Ectodermal cell (in vitro differentiated cells): ENCODE measurements at regions not wholly inside any gene's neighbourhood (a gene's known extent, or its start where the extent isn't known, plus 50 kb on each side); places are given as distances from the start of the nearest gene placed in this dataset.
"Not testable (repeated sequence)": the region's sequence is repeated elsewhere in the genome, so short reads cannot be mapped to it uniquely, and the experiment has no call there.

Source experiments
- H3K27ac ChIP-seq: 2 replicates; pipeline ENCODE4 v1.7.0; 2013; ENCODE audit warnings: mild to moderate bottlenecking, low read depth, low read length; ENCODE audit not compliant: insufficient read depth, poor library complexity, severe bottlenecking
- H3K27me3 ChIP-seq: 2 replicates; pipeline ENCODE4 v1.7.0; 2013; ENCODE audit warnings: mild to moderate bottlenecking, low read length; ENCODE audit not compliant: insufficient read depth, control insufficient read depth, poor library complexity, severe bottlenecking
- H3K36me3 ChIP-seq: one replicate; pipeline ENCODE4 v1.7.0; 2013; ENCODE audit warnings: low read length; ENCODE audit not compliant: control insufficient read depth, insufficient read depth
- H3K4me1 ChIP-seq: one replicate; pipeline ENCODE4 v1.7.0; 2013; ENCODE audit warnings: low read length; ENCODE audit not compliant: control insufficient read depth, insufficient read depth
- H3K4me3 ChIP-seq: 2 replicates; pipeline ENCODE4 v1.7.0; 2013; ENCODE audit warnings: low read depth, low read length, control low read depth; ENCODE audit not compliant: insufficient read depth
- H3K9me3 ChIP-seq: 2 replicates; pipeline ENCODE4 v1.7.0; 2013; ENCODE audit warnings: mild to moderate bottlenecking, low read length, moderate library complexity; ENCODE audit not compliant: control insufficient read depth
- WGBS, 2 experiments: methylation state at CpG; one replicate each; pipeline ENCODE4 v1.1.7; 2013; ENCODE audit warnings: missing lambda C conversion rate in 2 of 2; 5-methylcytosine and 5-hydroxymethylcytosine counted together

- Histone ChIP-seq H3K27ac (no peak overlapping the region), H3K4me3 (no peak overlapping the region), H3K27me3 (no peaks in the 10 kb centered on the region), H3K9me3 (peaks cover 2% of the 10 kb centered on the region), H3K4me1 (no peaks in the 10 kb centered on the region), H3K36me3 (no peaks in the 10 kb centered on the region)
- WGBS, 2 experiments, result 93% methylated on average over 8 of the region's 8 CpGs
Measured at GRCh38 chr22:26933105-26933590, 275.8 kb downstream of the MIAT start.

GRCh38 chr22:26937213-26937612, 279.8 kb downstream of the MIAT start:
- no peak overlapping the region for H3K4me3 ChIP-seq
- WGBS, 2 experiments, result 97 to 100% methylated on average over 2 to 4 of the region's 5 CpGs
- peaks cover 2% of the 10 kb centered on the region for H3K9me3 ChIP-seq
- H3K36me3 ChIP-seq, result no peaks in the 10 kb centered on the region
- H3K27ac ChIP-seq, result no peak overlapping the region
- peaks cover 8% of the 10 kb centered on the region for H3K4me1 ChIP-seq
- H3K27me3 ChIP-seq, result no peaks in the 10 kb centered on the region

- 81 to 85% methylated on average over 5 of the region's 5 CpGs for WGBS, 2 experiments
Measured at GRCh38 chr22:26939466-26939865, 282.1 kb downstream of the MIAT start.

GRCh38 chr22:26941896-26942636, 284.7 kb downstream of the MIAT start:
- no peaks in the 10 kb centered on the region for H3K36me3 ChIP-seq
- peak overlapping the region; percentile 41 for H3K27ac ChIP-seq
- no peak overlapping the region for H3K4me3 ChIP-seq
- 48 to 49% methylated on average over 14 of the region's 14 CpGs for WGBS, 2 experiments
- H3K27me3 ChIP-seq, result no peaks in the 10 kb centered on the region
- peaks cover 2% of the 10 kb centered on the region for H3K9me3 ChIP-seq
- peaks cover 21% of the 10 kb centered on the region for H3K4me1 ChIP-seq

More at GRCh38 chr22:26939466-26939865, 282.1 kb downstream of the MIAT start:
- Histone ChIP-seq H3K27me3 (no peaks in the 10 kb centered on the region), H3K9me3 (peaks cover 2% of the 10 kb centered on the region), H3K4me3 (no peak overlapping the region), H3K36me3 (no peaks in the 10 kb centered on the region), H3K27ac (no peak overlapping the region), H3K4me1 (peaks cover 21% of the 10 kb centered on the region)

GRCh38 chr22:26942637-26942957, 285.2 kb downstream of the MIAT start:
- no peaks in the 10 kb centered on the region for H3K27me3 ChIP-seq
- H3K36me3 ChIP-seq, result no peaks in the 10 kb centered on the region
- H3K27ac ChIP-seq, result peak overlapping the region; percentile 41
- peaks cover 21% of the 10 kb centered on the region for H3K4me1 ChIP-seq
- no peak overlapping the region for H3K4me3 ChIP-seq
- H3K9me3 ChIP-seq, result peaks cover 2% of the 10 kb centered on the region
- WGBS, 2 experiments, result 78 to 81% methylated on average over 4 of the region's 4 CpGs

GRCh38 chr22:26945565-26945964, 288.2 kb downstream of the MIAT start:
- H3K27ac ChIP-seq, result no peak overlapping the region
- 86 to 100% methylated on average over 1 of the region's 1 CpG for WGBS, 2 experiments
- H3K27me3 ChIP-seq, result no peaks in the 10 kb centered on the region
- H3K4me3 ChIP-seq, result no peak overlapping the region
- peaks cover 21% of the 10 kb centered on the region for H3K4me1 ChIP-seq
- H3K36me3 ChIP-seq, result no peaks in the 10 kb centered on the region
- no peaks in the 10 kb centered on the region for H3K9me3 ChIP-seq

- Histone ChIP-seq H3K36me3 (no peaks in the 10 kb centered on the region), H3K27me3 (peaks cover 23% of the 10 kb centered on the region), H3K4me1 (peaks cover 18% of the 10 kb centered on the region), H3K4me3 (no peak overlapping the region), H3K27ac (no peak overlapping the region), H3K9me3 (no peaks in the 10 kb centered on the region)
- 13 to 35% methylated on average over 2 to 3 of the region's 3 CpGs for WGBS, 2 experiments
Measured at GRCh38 chr22:26949193-26949592, 291.8 kb downstream of the MIAT start.

- Histone ChIP-seq H3K27me3 (peaks cover 41% of the 10 kb centered on the region), H3K4me1 (peaks cover 18% of the 10 kb centered on the region)
- H3K4me3 ChIP-seq, H3K36me3 ChIP-seq, H3K9me3 ChIP-seq, H3K27ac ChIP-seq: not testable (repeated sequence)
- 82 to 100% methylated on average over 2 to 3 of the region's 3 CpGs for WGBS, 2 experiments
Measured at GRCh38 chr22:26951139-26951538, 293.8 kb downstream of the MIAT start.

- Histone ChIP-seq H3K4me1 (peaks cover 18% of the 10 kb centered on the region), H3K9me3 (no peaks in the 10 kb centered on the region), H3K27me3 (peaks cover 41% of the 10 kb centered on the region), H3K36me3 (no peaks in the 10 kb centered on the region), H3K4me3 (no peak overlapping the region), H3K27ac (no peak overlapping the region)
- WGBS, 2 experiments, result 51 to 60% methylated on average over 4 of the region's 4 CpGs
Measured at GRCh38 chr22:26952004-26952403, 294.6 kb downstream of the MIAT start.

- Histone ChIP-seq H3K9me3 (no peaks in the 10 kb centered on the region), H3K27me3 (peaks cover 41% of the 10 kb centered on the region), H3K4me3 (no peak overlapping the region), H3K27ac (no peak overlapping the region), H3K4me1 (peaks cover 18% of the 10 kb centered on the region), H3K36me3 (no peaks in the 10 kb centered on the region)
- 31 to 39% methylated on average over 15 of the region's 15 CpGs for WGBS, 2 experiments
Measured at GRCh38 chr22:26952451-26953011, 295.1 kb downstream of the MIAT start.
